ENCODE measurements at regions not wholly inside any gene's neighbourhood (a gene's known extent, or its start where the extent isn't known, plus 50 kb on each side); places are given as distances from the start of the nearest gene placed in this dataset.
"Not testable (repeated sequence)": the region's sequence is repeated elsewhere in the genome, so short reads cannot be mapped to it uniquely, and the experiment has no call there.

- Histone ChIP-seq H2BK120ac (ENCODE audit: low read depth, low read length) (no peak overlapping the region), H3K27ac (ENCODE audit: low read depth, low read length) (no peak overlapping the region), H3K4me2 (ENCODE audit: low read length) (no peak overlapping the region), H3K79me1 (ENCODE audit: low read length) (no peaks in the 10 kb centered on the region), H3K4ac (ENCODE audit: low read depth, low read length) (no peak overlapping the region), H4K5ac (ENCODE audit: low read length) (no peak overlapping the region), H3K56ac (ENCODE audit: low read length) (no peak overlapping the region), H3K36me3 (ENCODE audit: control insufficient read depth, insufficient read depth, low read length) (no peaks in the 10 kb centered on the region), H4K8ac (ENCODE audit: low read depth, low read length) (no peak overlapping the region), H3K27me3 (ENCODE audit: insufficient read depth, low read length, poor library complexity) (no peaks in the 10 kb centered on the region), H2BK15ac (replicated peaks; ENCODE audit: low read depth) (no peak overlapping the region), H3K4me1 (ENCODE audit: control insufficient read depth, low read depth, low read length) (no peaks in the 10 kb centered on the region), H3K79me2 (ENCODE audit: control insufficient read depth, insufficient read depth, low read length) (no peaks in the 10 kb centered on the region), H3K18ac (ENCODE audit: low read length) (no peak overlapping the region), H2BK5ac (ENCODE audit: low read length) (no peak overlapping the region), H2AK5ac (ENCODE audit: low read length) (no peak overlapping the region), H3K4me3 (ENCODE audit: low read length) (no peak overlapping the region), H3K9ac (ENCODE audit: low read length) (no peak overlapping the region), H3K23ac (ENCODE audit: low read length) (no peak overlapping the region)
- no CpG with 5 or more reads among the region's 4 CpGs for WGBS (ENCODE audit: extremely low coverage, insufficient coverage, low lambda C conversion rate)
- DNase-seq: no peak
Measured at GRCh38 chr2:187654535-187654934, 100.3 kb upstream of the TFPI start.

DNA sequence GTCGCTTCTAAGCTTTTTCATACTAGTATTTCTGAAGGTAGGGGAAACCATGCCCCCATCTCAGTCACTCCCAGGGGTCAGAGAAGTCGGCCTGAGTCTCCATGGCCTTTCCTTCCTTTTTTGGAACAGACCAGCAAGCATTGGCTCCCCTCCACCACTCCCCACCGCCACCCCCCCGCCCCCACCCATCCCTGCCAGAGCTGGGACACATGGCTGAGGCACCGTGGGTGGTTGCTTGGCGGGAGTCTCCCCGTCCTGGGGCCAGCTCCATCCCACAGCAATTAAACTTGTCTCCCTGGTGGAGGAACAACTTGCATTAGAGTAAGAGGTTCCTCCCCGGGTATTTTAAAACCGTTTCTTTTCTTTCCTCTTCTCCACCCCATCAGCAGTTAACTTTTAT lies 100.8 kb upstream of the TFPI start:
- Histone ChIP-seq H3K4me1 (ENCODE audit: control insufficient read depth, low read depth, low read length) (no peaks in the 10 kb centered on the region), H2BK120ac (ENCODE audit: low read depth, low read length) (no peak overlapping the region), H3K4me3 (ENCODE audit: low read length) (no peak overlapping the region), H3K27ac (ENCODE audit: low read depth, low read length) (no peak overlapping the region), H3K79me2 (ENCODE audit: control insufficient read depth, insufficient read depth, low read length) (no peaks in the 10 kb centered on the region), H2AK5ac (ENCODE audit: low read length) (no peak overlapping the region), H4K5ac (ENCODE audit: low read length) (no peak overlapping the region), H3K9ac (ENCODE audit: low read length) (no peak overlapping the region), H3K18ac (ENCODE audit: low read length) (peak overlapping the region; percentile 5), H2BK15ac (replicated peaks; ENCODE audit: low read depth) (no peak overlapping the region), H3K4ac (ENCODE audit: low read depth, low read length) (no peak overlapping the region), H3K56ac (ENCODE audit: low read length) (no peak overlapping the region), H3K36me3 (ENCODE audit: control insufficient read depth, insufficient read depth, low read length) (no peaks in the 10 kb centered on the region), H3K23ac (ENCODE audit: low read length) (no peak overlapping the region), H4K8ac (ENCODE audit: low read depth, low read length) (no peak overlapping the region), H3K79me1 (ENCODE audit: low read length) (no peaks in the 10 kb centered on the region), H3K4me2 (ENCODE audit: low read length) (no peak overlapping the region), H3K27me3 (ENCODE audit: insufficient read depth, low read length, poor library complexity) (no peaks in the 10 kb centered on the region), H2BK5ac (ENCODE audit: low read length) (no peak overlapping the region)
- DNase-seq: no peak
- no CpG with 5 or more reads among the region's 9 CpGs for WGBS (ENCODE audit: extremely low coverage, insufficient coverage, low lambda C conversion rate)

GRCh38 chr2:187656123-187656522 lies 101.9 kb upstream of the TFPI start:
- no peak overlapping the region for H3K9ac ChIP-seq (ENCODE audit: low read length)
- no peak overlapping the region for H3K27ac ChIP-seq (ENCODE audit: low read depth, low read length)
- no peak overlapping the region for H3K23ac ChIP-seq (ENCODE audit: low read length)
- H3K4me2 ChIP-seq (ENCODE audit: low read length): no peak overlapping the region
- no peak overlapping the region for H2BK5ac ChIP-seq (ENCODE audit: low read length)
- no CpG with 5 or more reads among the region's 4 CpGs for WGBS (ENCODE audit: extremely low coverage, insufficient coverage, low lambda C conversion rate)
- no peak overlapping the region for H2AK5ac ChIP-seq (ENCODE audit: low read length)
- no peaks in the 10 kb centered on the region for H3K4me1 ChIP-seq (ENCODE audit: control insufficient read depth, low read depth, low read length)
- H3K27me3 ChIP-seq (ENCODE audit: insufficient read depth, low read length, poor library complexity): no peaks in the 10 kb centered on the region
- no peak overlapping the region for H2BK15ac ChIP-seq (replicated peaks; ENCODE audit: low read depth)
- DNase-seq: no peak
- no peak overlapping the region for H3K18ac ChIP-seq (ENCODE audit: low read length)
- H3K79me1 ChIP-seq (ENCODE audit: low read length): no peaks in the 10 kb centered on the region
- H3K4me3 ChIP-seq (ENCODE audit: low read length): no peak overlapping the region
- H4K8ac ChIP-seq (ENCODE audit: low read depth, low read length): no peak overlapping the region
- H3K56ac ChIP-seq (ENCODE audit: low read length): no peak overlapping the region
- no peak overlapping the region for H4K5ac ChIP-seq (ENCODE audit: low read length)
- H3K4ac ChIP-seq (ENCODE audit: low read depth, low read length): no peak overlapping the region
- H2BK120ac ChIP-seq (ENCODE audit: low read depth, low read length): no peak overlapping the region
- H3K36me3 ChIP-seq (ENCODE audit: control insufficient read depth, insufficient read depth, low read length): no peaks in the 10 kb centered on the region
- no peaks in the 10 kb centered on the region for H3K79me2 ChIP-seq (ENCODE audit: control insufficient read depth, insufficient read depth, low read length)

DNA sequence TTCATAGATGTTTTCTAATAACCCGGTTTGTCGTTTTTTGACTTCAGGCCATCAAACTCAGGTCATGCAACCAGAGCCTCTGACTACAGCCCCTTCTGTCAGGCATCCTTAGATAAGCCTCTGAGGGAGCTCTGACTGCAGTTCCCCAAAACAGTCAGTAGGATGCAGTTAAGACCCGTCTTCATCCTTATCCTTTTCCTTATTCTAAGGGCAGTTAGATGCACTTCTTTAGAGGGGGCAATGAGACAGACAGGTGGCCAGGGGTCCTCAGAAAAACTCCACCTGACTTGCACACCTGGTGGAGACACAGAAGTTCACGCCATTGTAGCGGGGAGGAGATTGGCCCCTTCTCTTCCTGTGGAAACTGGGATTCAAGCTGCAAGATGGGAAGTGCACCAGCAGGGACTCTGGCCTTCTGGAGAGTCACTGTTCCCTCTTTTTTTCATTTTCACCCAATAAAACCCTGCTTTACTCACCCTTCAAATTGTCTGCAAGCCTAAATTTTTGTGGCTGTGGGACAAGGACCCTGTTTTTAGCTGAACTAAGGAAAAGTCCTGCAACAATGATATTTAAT lies 104.8 kb upstream of the TFPI start:
- Histone ChIP-seq H3K9ac (ENCODE audit: low read length) (no peak overlapping the region), H3K18ac (ENCODE audit: low read length) (no peak overlapping the region), H3K56ac (ENCODE audit: low read length) (no peak overlapping the region), H3K23ac (ENCODE audit: low read length) (no peak overlapping the region), H3K4me2 (ENCODE audit: low read length) (no peak overlapping the region), H3K4ac (ENCODE audit: low read depth, low read length) (no peak overlapping the region), H3K79me1 (ENCODE audit: low read length) (no peaks in the 10 kb centered on the region), H2BK5ac (ENCODE audit: low read length) (no peak overlapping the region), H3K36me3 (ENCODE audit: control insufficient read depth, insufficient read depth, low read length) (no peaks in the 10 kb centered on the region), H3K4me1 (ENCODE audit: control insufficient read depth, low read depth, low read length) (no peaks in the 10 kb centered on the region), H4K8ac (ENCODE audit: low read depth, low read length) (no peak overlapping the region), H3K27ac (ENCODE audit: low read depth, low read length) (no peak overlapping the region), H3K79me2 (ENCODE audit: control insufficient read depth, insufficient read depth, low read length) (no peaks in the 10 kb centered on the region), H3K27me3 (ENCODE audit: insufficient read depth, low read length, poor library complexity) (no peaks in the 10 kb centered on the region), H2BK120ac (ENCODE audit: low read depth, low read length) (no peak overlapping the region), H4K5ac (ENCODE audit: low read length) (no peak overlapping the region), H2AK5ac (ENCODE audit: low read length) (no peak overlapping the region), H2BK15ac (replicated peaks; ENCODE audit: low read depth) (no peak overlapping the region), H3K4me3 (ENCODE audit: low read length) (no peak overlapping the region)
- peak; percentile 82 for DNase-seq
- no CpG with 5 or more reads among the region's 5 CpGs for WGBS (ENCODE audit: extremely low coverage, insufficient coverage, low lambda C conversion rate)

DNA sequence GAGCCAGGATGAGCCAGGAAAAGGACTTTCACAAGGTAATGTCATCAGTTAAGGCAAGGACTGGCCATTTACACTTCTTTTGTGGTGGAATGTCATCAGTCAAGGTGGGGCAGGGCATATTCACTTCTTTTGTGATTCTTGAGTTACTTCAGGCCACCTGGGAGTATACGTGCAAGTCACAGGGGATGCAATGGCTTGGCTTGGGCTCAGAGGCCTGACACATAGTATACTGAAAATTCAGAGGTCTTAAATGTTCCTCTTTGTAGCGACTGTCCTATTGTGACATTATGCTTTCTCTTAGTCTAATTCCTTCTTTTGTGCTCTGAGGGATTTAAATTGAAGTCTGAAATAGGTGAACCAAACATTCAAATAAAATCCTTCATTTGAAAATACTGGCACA lies 121.8 kb upstream of the TFPI start:
- H3K56ac ChIP-seq (ENCODE audit: low read length); H4K5ac ChIP-seq (ENCODE audit: low read length); H3K23ac ChIP-seq (ENCODE audit: low read length); H3K9ac ChIP-seq (ENCODE audit: low read length); H3K18ac ChIP-seq (ENCODE audit: low read length); H3K27me3 ChIP-seq (ENCODE audit: insufficient read depth, low read length, poor library complexity); H2BK15ac ChIP-seq (replicated peaks; ENCODE audit: low read depth); H2AK5ac ChIP-seq (ENCODE audit: low read length); H3K4me1 ChIP-seq (ENCODE audit: control insufficient read depth, low read depth, low read length); H3K4me3 ChIP-seq (ENCODE audit: low read length); H3K27ac ChIP-seq (ENCODE audit: low read depth, low read length); H3K4me2 ChIP-seq (ENCODE audit: low read length); H3K4ac ChIP-seq (ENCODE audit: low read depth, low read length); H4K8ac ChIP-seq (ENCODE audit: low read depth, low read length); H2BK120ac ChIP-seq (ENCODE audit: low read depth, low read length); H3K79me2 ChIP-seq (ENCODE audit: control insufficient read depth, insufficient read depth, low read length); H3K36me3 ChIP-seq (ENCODE audit: control insufficient read depth, insufficient read depth, low read length); H3K79me1 ChIP-seq (ENCODE audit: low read length); H2BK5ac ChIP-seq (ENCODE audit: low read length): not testable (repeated sequence)
- peak; percentile 8 for DNase-seq
- WGBS (ENCODE audit: extremely low coverage, insufficient coverage, low lambda C conversion rate): no CpG with 5 or more reads among the region's 2 CpGs

DNA sequence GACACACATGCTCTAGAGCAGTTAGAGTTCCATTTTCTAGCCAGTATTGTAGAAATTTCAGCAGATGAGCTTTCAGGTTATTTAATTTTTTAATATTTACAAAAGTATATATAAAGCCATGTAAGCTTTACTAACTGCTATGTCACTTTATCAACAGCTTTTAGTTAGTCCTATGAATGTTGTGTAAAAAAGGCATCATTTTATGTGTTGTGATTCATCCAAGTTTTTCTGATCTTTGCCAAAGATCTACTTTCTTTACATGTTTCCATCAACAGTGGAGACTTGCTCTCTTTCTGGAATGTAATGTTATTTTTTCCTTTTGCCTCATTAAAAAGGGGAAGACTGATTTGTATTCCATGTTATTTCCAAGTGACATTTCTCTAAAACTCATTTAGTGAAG lies 125.2 kb upstream of the TFPI start:
- Histone ChIP-seq H3K18ac (ENCODE audit: low read length) (no peak overlapping the region), H2BK5ac (ENCODE audit: low read length) (no peak overlapping the region), H3K4me3 (ENCODE audit: low read length) (no peak overlapping the region), H4K8ac (ENCODE audit: low read depth, low read length) (no peak overlapping the region), H3K36me3 (ENCODE audit: control insufficient read depth, insufficient read depth, low read length) (no peaks in the 10 kb centered on the region), H3K27me3 (ENCODE audit: insufficient read depth, low read length, poor library complexity) (no peaks in the 10 kb centered on the region), H2BK120ac (ENCODE audit: low read depth, low read length) (no peak overlapping the region), H4K5ac (ENCODE audit: low read length) (no peak overlapping the region), H3K56ac (ENCODE audit: low read length) (no peak overlapping the region), H3K4me1 (ENCODE audit: control insufficient read depth, low read depth, low read length) (no peaks in the 10 kb centered on the region), H3K27ac (ENCODE audit: low read depth, low read length) (no peak overlapping the region), H3K23ac (ENCODE audit: low read length) (no peak overlapping the region), H3K9ac (ENCODE audit: low read length) (no peak overlapping the region), H3K4ac (ENCODE audit: low read depth, low read length) (no peak overlapping the region), H3K79me1 (ENCODE audit: low read length) (no peaks in the 10 kb centered on the region), H3K79me2 (ENCODE audit: control insufficient read depth, insufficient read depth, low read length) (no peaks in the 10 kb centered on the region), H3K4me2 (ENCODE audit: low read length) (no peak overlapping the region), H2AK5ac (ENCODE audit: low read length) (no peak overlapping the region), H2BK15ac (replicated peaks; ENCODE audit: low read depth) (no peak overlapping the region)
- DNase-seq: no peak
